ENCODE measurements at regions not wholly inside any gene's neighbourhood (a gene's known extent, or its start where the extent isn't known, plus 50 kb on each side); places are given as distances from the start of the nearest gene placed in this dataset.

- H3K9me3 ChIP-seq, result no peaks in the 10 kb centered on the region
- TF ChIP-seq HDAC2 (IDR thresholded peaks at IDR 0.05) (no peak), NPAS2 (CRISPR knock-in tag; IDR thresholded peaks at IDR 0.05; ENCODE audit: borderline replicate concordance) (no peak), JUN (IDR thresholded peaks at IDR 0.05) (no peak), JUNB (IDR thresholded peaks at IDR 0.05) (no peak), ZSCAN20 (CRISPR knock-in tag; IDR thresholded peaks at IDR 0.05) (no peak), HEYL (CRISPR knock-in tag; IDR thresholded peaks at IDR 0.05) (no peak), POLR2AphosphoS2 (conservative IDR thresholded peaks at IDR 0.05; ENCODE audit: low read length) (no peak), RCOR1 (IDR thresholded peaks at IDR 0.05; ENCODE audit: low read depth, low read length) (no peak), EHF (CRISPR knock-in tag; IDR thresholded peaks at IDR 0.05) (no peak), RAD21 (conservative IDR thresholded peaks at IDR 0.05 in 1 of 2, IDR thresholded peaks at IDR 0.05 in 1 of 2) (no peak), SMC3 (IDR thresholded peaks at IDR 0.05) (no peak), MAZ (IDR thresholded peaks at IDR 0.05; ENCODE audit: borderline replicate concordance, low read depth, low read length) (no peak), GATA3 (IDR thresholded peaks at IDR 0.05; ENCODE audit: borderline replicate concordance) (no peak), HOXB13 (CRISPR knock-in tag; IDR thresholded peaks at IDR 0.05; ENCODE audit: low read depth) (no peak), PHF8 (IDR thresholded peaks at IDR 0.05; ENCODE audit: borderline replicate concordance, low read depth) (no peak), CBX2 (IDR thresholded peaks at IDR 0.05; ENCODE audit: borderline replicate concordance, low read depth) (no peak), ELK1 (IDR thresholded peaks at IDR 0.05; ENCODE audit: low read depth, low read length) (no peak), ATOH8 (CRISPR knock-in tag; IDR thresholded peaks at IDR 0.05; ENCODE audit: low read depth) (no peak)
- 18% methylated on average over 1 of the region's 1 CpG for WGBS (ENCODE audit: missing lambda C conversion rate)
These were observed 397.1 kb downstream of the SPATA31D1 start for GRCh38 chr9:82385633-82386032.

GRCh38 chr9:82397534-82397933 is 409.0 kb downstream of the SPATA31D1 start:
- Histone ChIP-seq H3K4me1 (no peaks in the 10 kb centered on the region), H3K27ac (no peak overlapping the region), H3K4me3 (no peak overlapping the region), H3K4me2 (no peak overlapping the region), H3K9me3 (no peaks in the 10 kb centered on the region)
- CTCF ChIA-PET, result no interaction called here
- TF ChIP-seq MAX (IDR thresholded peaks at IDR 0.05) (no peak), ZC3H11A (IDR thresholded peaks at IDR 0.05) (no peak), USF2 (IDR thresholded peaks at IDR 0.05) (no peak), NR3C1 (IDR thresholded peaks at IDR 0.05) (no peak), FOXS1 (CRISPR knock-in tag; IDR thresholded peaks at IDR 0.05) (no peak), EHMT2 (IDR thresholded peaks at IDR 0.05; ENCODE audit: low read depth) (no peak), TP53 (CRISPR knock-in tag; IDR thresholded peaks at IDR 0.05) (no peak), MYC (IDR thresholded peaks at IDR 0.05; ENCODE audit: borderline replicate concordance, low read length) (no peak), EP300 (IDR thresholded peaks at IDR 0.05) (no peak), RCOR1 (IDR thresholded peaks at IDR 0.05; ENCODE audit: low read depth, low read length) (no peak), PHF8 (IDR thresholded peaks at IDR 0.05; ENCODE audit: borderline replicate concordance, low read depth) (no peak), ELK1 (IDR thresholded peaks at IDR 0.05; ENCODE audit: low read depth, low read length) (no peak)
- POLR2A ChIA-PET, result no interaction called here
- no peak for ATAC-seq
- no peak for FAIRE-seq
- DNase-seq (ENCODE audit: low read depth in 1 of 2, low spot score in 1 of 2), result no peak

More at GRCh38 chr9:82385633-82386032, 397.1 kb downstream of the SPATA31D1 start:
- H3K27ac ChIP-seq, result no peak overlapping the region
- CTCF ChIA-PET, result no interaction called here
- H3K4me1 ChIP-seq, result no peaks in the 10 kb centered on the region
- no peak for DNase-seq (ENCODE audit: low read depth in 1 of 2, low spot score in 1 of 2)
- POLR2A ChIA-PET, result no interaction called here
- FAIRE-seq, result no peak
- no peak for ATAC-seq
- no peak overlapping the region for H3K4me3 ChIP-seq
- H3K4me2 ChIP-seq, result 0 out of 3 replicates have a peak overlapping the region, but pooled peaks have one; percentile 12

All from A549 (cell line).